HepG2 (cell line): ENCODE measurements at regions not wholly inside any gene's neighbourhood (a gene's known extent, or its start where the extent isn't known, plus 50 kb on each side); places are given as distances from the start of the nearest gene placed in this dataset.

Source experiments
- ATAC-seq: fragments of 200-7000 bp; cut with Tn5 transposase; 3 replicates; pipeline ENCODE4 v1.9.1; 2020; ENCODE audit warnings: mild to moderate bottlenecking, moderate library complexity
- BruUV-seq: library from RNA; stranded (reverse); fragments of 400-500 nt; replicated peaks from 2 replicates; lab custom pipeline; 2021; lab: Mats Ljungman, UMichigan
- CTCF ChIA-PET: fragments of 300-600 bp; formaldehyde crosslinking; extraction: SDS; loops from one replicate; lab custom pipeline; 2021; ENCODE audit warnings: low total read pairs, inconsistent platforms, low intra/inter-chr PET ratio; lab: Yijun Ruan, JAX
- POLR2A ChIA-PET: fragments of 350-600 bp; sonication (Branson Sonifier 250); formaldehyde crosslinking; loops from one replicate; lab custom pipeline; 2020; ENCODE audit warnings: antibody characterized with exemption, inconsistent platforms; lab: Yijun Ruan, JAX
- DNase-seq: peaks from one replicate; pipeline ENCODE4 v3.0.0-alpha.2; 2015; ENCODE audit warnings: low spot score
- FAIRE-seq: peaks from 3 replicates; lab custom pipeline; 2011; peaks lifted over from hg19 to GRCh38; lab: Jason Lieb, UNC
- H2AFZ ChIP-seq: one replicate; pipeline ENCODE4 v1.6.1; 2011; ENCODE audit warnings: low read length, inconsistent platforms
- H3K27ac ChIP-seq: fragments of 300-600 bp; 3 replicates; pipeline ENCODE4 v1.8.0; 2011; ENCODE audit warnings: mixed run types, mild to moderate bottlenecking, mixed read lengths, low read length, inconsistent platforms; ENCODE audit not compliant: insufficient read depth; ENCODE audit errors: extremely low read length
- H3K27me3 ChIP-seq, 2 experiments: fragments of 200-600 bp in 1 of 2; 2 replicates in 1 of 2; 3 replicates in 1 of 2; pipeline versions ENCODE4 v1.6.0 to v1.8.0; 2011; ENCODE audit warnings: low read length in 2 of 2, mild to moderate bottlenecking in 2 of 2, moderate library complexity in 2 of 2, inconsistent platforms in 1 of 2; ENCODE audit not compliant: insufficient read depth in 2 of 2, control insufficient read depth in 1 of 2
- H3K36me3 ChIP-seq, 2 experiments: fragments of 200-600 bp in 1 of 2; replicated peaks in 1 of 2; 2 replicates in 1 of 2; 3 replicates in 1 of 2; pipeline versions ENCODE4 v1.5.1 to v1.8.0; 2011; ENCODE audit warnings: low read length in 2 of 2, inconsistent platforms in 1 of 2; ENCODE audit not compliant: insufficient read depth in 2 of 2, control insufficient read depth in 1 of 2
- H3K4me1 ChIP-seq: 2 replicates; pipeline ENCODE4 v1.5.1; 2012; ENCODE audit warnings: low read length, inconsistent platforms; ENCODE audit not compliant: insufficient read depth
- H3K4me2 ChIP-seq: 2 replicates; pipeline ENCODE4 v1.6.0; 2011; ENCODE audit warnings: low read depth, low read length, inconsistent platforms
- H3K4me3 ChIP-seq, 3 experiments: fragments of 200-600 bp in 1 of 3; sonication (generic), shearing (Covaris generic) in 1 of 3; replicated peaks in 1 of 3; 2 replicates each; pipeline ENCODE4 v1.5.1; 2011 to 2016; ENCODE audit warnings: low read length in 3 of 3, inconsistent platforms in 2 of 3, low read depth in 2 of 3, mild to moderate bottlenecking in 2 of 3, control low read depth in 1 of 3, mixed read lengths in 1 of 3; ENCODE audit not compliant: insufficient read depth in 1 of 3
- H3K79me2 ChIP-seq: one replicate; pipeline ENCODE4 v1.6.1; 2011; ENCODE audit warnings: low read length, inconsistent platforms; ENCODE audit not compliant: insufficient read depth
- H3K9ac ChIP-seq: 2 replicates; pipeline ENCODE4 v1.6.0; 2011; ENCODE audit warnings: mild to moderate bottlenecking, low read depth, low read length, inconsistent platforms; ENCODE audit not compliant: insufficient read depth
- H3K9me3 ChIP-seq: 2 replicates; pipeline ENCODE4 v1.5.1; 2012; ENCODE audit warnings: mild to moderate bottlenecking, low read length
- H4K20me1 ChIP-seq: 2 replicates; pipeline ENCODE4 v1.6.0; 2011; ENCODE audit warnings: inconsistent platforms, mild to moderate bottlenecking, low read length, moderate library complexity; ENCODE audit not compliant: insufficient read depth
- FOXO1 ChIP-seq: sonication (generic); formaldehyde crosslinking; IDR thresholded peaks from 2 replicates; pipeline ENCODE4 v1.4.0; 2020; ENCODE audit warnings: missing genetic modification reagents
- HINFP ChIP-seq: sonication (generic); formaldehyde crosslinking; IDR thresholded peaks from 2 replicates; pipeline ENCODE4 v1.4.0; 2020; ENCODE audit warnings: low read depth, mild to moderate bottlenecking, missing genetic modification reagents
- IRX3 ChIP-seq: sonication (generic); formaldehyde crosslinking; IDR thresholded peaks from 2 replicates; pipeline ENCODE4 v1.8.1; 2023; ENCODE audit warnings: mild to moderate bottlenecking, low read depth, missing genetic modification reagents, borderline replicate concordance
- NCOA2 ChIP-seq: sonication (generic); formaldehyde crosslinking; IDR thresholded peaks from 2 replicates; pipeline ENCODE4 v1.8.0; 2022; ENCODE audit warnings: inconsistent platforms
- NCOR1 ChIP-seq: fragments of 200-600 bp; sonication (generic); IDR thresholded peaks from 2 replicates; pipeline ENCODE4 v1.7.0; 2017; ENCODE audit warnings: antibody characterized with exemption, low read length, borderline replicate concordance
- RBM22 ChIP-seq: fragments of 200-400 bp; formaldehyde crosslinking; optimal IDR thresholded peaks from 2 replicates; pipeline ENCODE3; 2017; ENCODE audit warnings: mild to moderate bottlenecking, low read length, moderate library complexity
- ZBTB34 ChIP-seq: sonication (generic); formaldehyde crosslinking; IDR thresholded peaks from 2 replicates; pipeline ENCODE4 v1.8.0; 2022; ENCODE audit warnings: mild to moderate bottlenecking, missing genetic modification reagents
- ZNF225 ChIP-seq: sonication (generic); formaldehyde crosslinking; IDR thresholded peaks from 2 replicates; pipeline ENCODE4 v1.4.0; 2020; ENCODE audit warnings: mild to moderate bottlenecking, missing genetic modification reagents
- ZNF446 ChIP-seq: sonication (generic); formaldehyde crosslinking; IDR thresholded peaks from 2 replicates; pipeline ENCODE4 v1.5.0; 2020; ENCODE audit warnings: mild to moderate bottlenecking, missing genetic modification reagents
- ZNF570 ChIP-seq: sonication (generic); formaldehyde crosslinking; IDR thresholded peaks from 2 replicates; pipeline ENCODE4 v1.4.0; 2020; ENCODE audit warnings: mild to moderate bottlenecking, missing genetic modification reagents, borderline replicate concordance
- WGBS: methylation state at CpG from one replicate; pipeline ENCODE4 v1.1.6; 2017; ENCODE audit warnings: low lambda C conversion rate; 5-methylcytosine and 5-hydroxymethylcytosine counted together
- in situ Hi-C: cut with HindIII; loops from 2 replicates; pipeline ENCODE4 v1.10.0; 2017; ENCODE audit warnings: low pct_unique_long_range_greater_than_20kb; ENCODE audit not compliant: extremely low pct_ligation_motif_present
- intact Hi-C: fragments of 100-400 bp; cut with micrococcal nuclease; formaldehyde crosslinking; loops from one replicate; pipeline ENCODE4 v1.10.0; 2022; ENCODE audit not compliant: unreplicated experiment

GRCh38 chr21:20259031-20259867 is 739.0 kb upstream of the NCAM2 start:
- TF ChIP-seq ZNF225 (CRISPR knock-in tag): no peak
- no peak for TF ChIP-seq NCOA2 (CRISPR knock-in tag)
- no peak for TF ChIP-seq IRX3
- no peak for TF ChIP-seq ZNF446
- TF ChIP-seq HINFP (CRISPR knock-in tag): no peak
- TF ChIP-seq ZBTB34: no peak
- TF ChIP-seq ZNF570 (CRISPR knock-in tag): no peak
- TF ChIP-seq NCOR1: no peak
- TF ChIP-seq RBM22: no peak
- no peak for TF ChIP-seq FOXO1 (CRISPR knock-in tag)
- TF ChIP-seq, all 625 proteins: peak for 0
- Histone ChIP-seq H3K9ac (no peak overlapping the region), H3K4me1 (no peaks in the 10 kb centered on the region), H3K27me3 (no peaks in the 10 kb centered on the region), H3K79me2 (no peaks in the 10 kb centered on the region), H4K20me1 (no peaks in the 10 kb centered on the region), H3K4me3 (no peak overlapping the region), H3K36me3 (no peaks in the 10 kb centered on the region), H3K9me3 (peaks cover 62% of the 10 kb centered on the region), H3K4me2 (no peak overlapping the region), H2AFZ (no peak overlapping the region), H3K27ac (no peak overlapping the region)
- ChIA-PET CTCF (no interaction called here), POLR2A (no interaction called here)
- ATAC-seq (no peak), FAIRE-seq (no peak), DNase-seq (no peak)
- intact Hi-C loops: loop anchor here (5.0 kb wide), 1 partner anchor 223 kb away; no protein-coding TSS in a partner anchor
- WGBS: 11% methylated on average over 7 of the region's 7 CpGs
- BruUV-seq: no TSS peak
- in situ Hi-C loops: no loop called here
